Chondrocyte (in vitro differentiated cells): ENCODE measurements at regions not wholly inside any gene's neighbourhood (a gene's known extent, or its start where the extent isn't known, plus 50 kb on each side); places are given as distances from the start of the nearest gene placed in this dataset.

Source experiments
- DNase-seq: peaks from one replicate; pipeline ENCODE4 v3.0.0; 2021; ENCODE audit warnings: mixed read lengths, low spot score
- H3K27ac Mint-ChIP-seq: one replicate; pipeline ENCODE4 v1.8.0; 2021; ENCODE audit warnings: mild to moderate bottlenecking, moderate library complexity, mixed read lengths; ENCODE audit not compliant: unreplicated experiment
- H3K27me3 Mint-ChIP-seq: 2 replicates; pipeline ENCODE4 v1.8.0; 2021; ENCODE audit warnings: low read depth, mixed read lengths
- H3K36me3 Mint-ChIP-seq: 2 replicates; pipeline ENCODE4 v1.8.0; 2021; ENCODE audit warnings: low read depth, mixed read lengths
- H3K4me1 Mint-ChIP-seq: 2 replicates; pipeline ENCODE4 v1.8.0; 2021; ENCODE audit warnings: low read depth, mild to moderate bottlenecking, mixed read lengths
- H3K4me3 Mint-ChIP-seq: one replicate; pipeline ENCODE4 v1.8.0; 2021; ENCODE audit warnings: mild to moderate bottlenecking, moderate library complexity, mixed read lengths; ENCODE audit not compliant: unreplicated experiment
- H3K9me3 Mint-ChIP-seq: 2 replicates; pipeline ENCODE4 v1.8.0; 2021; ENCODE audit warnings: low read depth, mixed read lengths
- TF ChIP-seq, protein P1 (sequence below): fragments of 200-600 bp; sonication (generic); IDR thresholded peaks from 2 replicates; pipeline ENCODE4 v1.5.0; 2021; ENCODE audit warnings: antibody characterized with exemption, mild to moderate bottlenecking, moderate library complexity

DNA sequence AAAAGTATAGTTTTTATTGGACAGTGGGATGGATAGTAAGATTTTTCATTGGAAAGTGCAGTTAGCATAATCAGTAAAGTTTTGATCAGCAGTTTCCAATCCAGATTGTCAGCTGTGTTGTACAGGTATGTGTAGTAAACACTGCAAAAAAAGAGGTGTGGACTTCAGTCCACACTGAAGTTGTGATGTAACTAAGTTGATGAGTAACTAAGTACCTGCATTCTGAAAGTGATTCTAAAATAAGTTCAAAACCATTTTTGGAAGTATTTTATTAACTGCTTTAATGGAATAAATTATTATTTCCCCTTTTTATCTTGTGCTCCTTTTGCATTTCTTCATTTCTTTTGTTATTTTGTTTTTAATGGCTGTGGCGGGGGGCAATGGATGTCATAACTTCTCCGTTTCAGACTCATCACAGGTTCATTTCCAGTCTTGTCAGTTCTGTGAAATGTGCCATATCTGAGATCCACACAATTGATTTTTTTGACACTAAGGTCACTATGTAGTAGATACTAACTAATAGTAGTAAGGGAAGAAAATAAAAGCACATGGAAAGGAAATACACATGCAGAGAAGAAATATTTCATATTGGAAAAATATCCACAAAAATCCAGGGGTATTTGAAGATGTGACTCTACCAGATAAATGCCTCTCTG is 247.5 kb downstream of the GABRG1 start:
- TF ChIP-seq, protein P1, sequence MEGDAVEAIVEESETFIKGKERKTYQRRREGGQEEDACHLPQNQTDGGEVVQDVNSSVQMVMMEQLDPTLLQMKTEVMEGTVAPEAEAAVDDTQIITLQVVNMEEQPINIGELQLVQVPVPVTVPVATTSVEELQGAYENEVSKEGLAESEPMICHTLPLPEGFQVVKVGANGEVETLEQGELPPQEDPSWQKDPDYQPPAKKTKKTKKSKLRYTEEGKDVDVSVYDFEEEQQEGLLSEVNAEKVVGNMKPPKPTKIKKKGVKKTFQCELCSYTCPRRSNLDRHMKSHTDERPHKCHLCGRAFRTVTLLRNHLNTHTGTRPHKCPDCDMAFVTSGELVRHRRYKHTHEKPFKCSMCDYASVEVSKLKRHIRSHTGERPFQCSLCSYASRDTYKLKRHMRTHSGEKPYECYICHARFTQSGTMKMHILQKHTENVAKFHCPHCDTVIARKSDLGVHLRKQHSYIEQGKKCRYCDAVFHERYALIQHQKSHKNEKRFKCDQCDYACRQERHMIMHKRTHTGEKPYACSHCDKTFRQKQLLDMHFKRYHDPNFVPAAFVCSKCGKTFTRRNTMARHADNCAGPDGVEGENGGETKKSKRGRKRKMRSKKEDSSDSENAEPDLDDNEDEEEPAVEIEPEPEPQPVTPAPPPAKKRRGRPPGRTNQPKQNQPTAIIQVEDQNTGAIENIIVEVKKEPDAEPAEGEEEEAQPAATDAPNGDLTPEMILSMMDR, result no peak
- no peak overlapping the region for H3K27ac Mint-ChIP-seq
- H3K36me3 Mint-ChIP-seq, result no peaks in the 10 kb centered on the region
- peaks cover 7% of the 10 kb centered on the region for H3K27me3 Mint-ChIP-seq
- no peak overlapping the region for H3K4me3 Mint-ChIP-seq
- no peak for DNase-seq
- no peaks in the 10 kb centered on the region for H3K4me1 Mint-ChIP-seq
- no peaks in the 10 kb centered on the region for H3K9me3 Mint-ChIP-seq

DNA sequence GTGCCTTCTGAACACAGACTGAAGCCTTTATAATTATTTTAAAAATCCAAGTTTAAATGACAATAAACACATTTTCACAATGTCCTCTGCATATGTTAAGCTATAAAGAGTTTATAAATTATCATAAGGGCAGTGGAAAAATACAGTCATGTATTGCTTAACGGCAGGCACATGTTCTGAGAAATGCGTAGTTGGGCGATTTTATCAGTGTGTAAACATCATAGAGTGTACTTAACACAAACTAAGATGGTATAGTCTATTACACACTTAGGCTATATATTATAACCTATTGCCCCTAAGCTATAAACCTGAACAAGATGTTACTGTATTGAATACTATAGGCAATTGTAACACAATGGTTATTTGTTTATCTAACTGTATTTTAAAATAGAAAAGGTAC is 254.7 kb downstream of the GABRG1 start:
- DNase-seq, result no peak
- Mint-ChIP-seq H3K36me3 (no peaks in the 10 kb centered on the region), H3K4me3 (no peak overlapping the region), H3K27ac (no peak overlapping the region), H3K9me3 (no peaks in the 10 kb centered on the region), H3K4me1 (no peaks in the 10 kb centered on the region), H3K27me3 (peaks cover 6% of the 10 kb centered on the region)
- TF ChIP-seq, protein P1, result no peak

DNA sequence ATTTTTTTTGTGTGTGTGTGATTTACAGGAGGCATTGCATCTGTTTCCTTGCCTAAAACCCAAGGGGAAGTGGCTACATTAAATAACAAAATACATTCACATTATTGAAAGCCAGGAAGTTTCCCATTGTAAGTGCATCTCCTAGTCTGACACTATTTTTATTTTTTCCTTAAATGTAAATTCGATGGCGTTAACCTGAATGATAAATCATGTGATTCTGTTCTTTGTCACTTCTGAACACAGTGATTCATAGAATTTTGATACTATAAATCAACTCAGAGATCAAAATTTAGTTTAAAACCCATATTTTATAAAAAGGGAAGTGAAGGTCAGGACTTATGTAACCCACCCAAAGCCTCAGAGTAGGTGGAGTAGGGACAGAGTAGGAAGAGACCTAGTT is 258.1 kb downstream of the GABRG1 start:
- Mint-ChIP-seq H3K27me3 (peaks cover 2% of the 10 kb centered on the region), H3K36me3 (no peaks in the 10 kb centered on the region), H3K4me1 (no peaks in the 10 kb centered on the region), H3K9me3 (no peaks in the 10 kb centered on the region), H3K27ac (no peak overlapping the region), H3K4me3 (no peak overlapping the region)
- DNase-seq, result no peak
- TF ChIP-seq, protein P1, result no peak

DNA sequence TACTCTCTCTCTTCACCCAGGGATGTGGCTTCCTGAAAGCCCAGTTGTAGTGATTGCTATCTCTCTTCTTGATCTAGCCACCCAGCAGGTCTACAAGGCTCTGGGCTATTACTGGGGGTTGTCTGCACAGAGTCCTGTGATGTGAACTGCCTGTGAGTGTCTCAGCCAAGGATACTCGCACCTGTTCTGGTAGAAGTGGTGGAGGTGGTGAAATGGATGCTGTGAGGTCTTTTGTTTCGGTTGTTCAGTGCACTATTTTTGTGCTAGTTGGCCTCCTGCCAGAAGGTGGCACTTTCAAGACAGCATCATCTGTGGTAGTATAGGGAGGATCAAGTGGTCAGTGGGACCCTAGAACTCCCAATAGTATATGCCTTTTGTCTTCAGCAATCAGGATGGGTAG is 268.0 kb downstream of the GABRG1 start:
- Mint-ChIP-seq H3K27ac (no peak overlapping the region), H3K9me3 (peaks cover 8% of the 10 kb centered on the region), H3K27me3 (no peaks in the 10 kb centered on the region), H3K4me3 (no peak overlapping the region), H3K36me3 (no peaks in the 10 kb centered on the region), H3K4me1 (no peaks in the 10 kb centered on the region)
- TF ChIP-seq, protein P1, result no peak
- DNase-seq, result no peak

DNA sequence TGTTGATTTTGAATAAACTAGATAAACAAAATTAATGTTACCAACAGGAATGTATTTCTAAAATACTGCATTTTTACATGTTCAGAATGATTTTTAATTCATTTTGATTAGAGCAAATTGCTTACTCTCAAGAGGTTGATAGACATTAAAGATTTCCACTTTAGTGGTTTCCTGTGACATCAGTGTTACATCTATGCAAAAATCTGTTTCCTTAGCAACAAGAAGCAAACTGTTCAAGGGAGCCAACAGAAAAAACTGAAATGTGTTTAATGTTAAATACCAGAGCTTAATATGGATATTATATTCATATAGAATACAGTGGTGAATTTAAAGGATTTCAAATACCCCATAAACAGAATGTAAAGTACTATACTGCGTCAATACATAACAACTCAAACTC is 277.8 kb downstream of the GABRG1 start:
- H3K4me1 Mint-ChIP-seq, result no peaks in the 10 kb centered on the region
- no peaks in the 10 kb centered on the region for H3K36me3 Mint-ChIP-seq
- TF ChIP-seq, protein P1, result no peak
- DNase-seq, result no peak
- no peak overlapping the region for H3K27ac Mint-ChIP-seq
- peaks cover 2% of the 10 kb centered on the region for H3K9me3 Mint-ChIP-seq
- no peaks in the 10 kb centered on the region for H3K27me3 Mint-ChIP-seq
- H3K4me3 Mint-ChIP-seq, result no peak overlapping the region
